Stimulated activated CD8-positive, alpha-beta memory T cell treated with anti-CD3 and anti-CD28 coated beads, Interleukin-4, amount 100 ng/mL, for 4 hours (primary cell): ENCODE measurements at regions not wholly inside any gene's neighbourhood (a gene's known extent, or its start where the extent isn't known, plus 50 kb on each side); places are given as distances from the start of the nearest gene placed in this dataset.
"Not testable (repeated sequence)": the region's sequence is repeated elsewhere in the genome, so short reads cannot be mapped to it uniquely, and the experiment has no call there.

Experiments used
- DNase-seq, 2 donors: peaks; one replicate each; pipeline ENCODE4 v3.0.0-alpha.2; 2020; ENCODE audit warnings: low read depth in 2 of 2, low spot score in 1 of 2

- no peak for DNase-seq
Measured at GRCh38 chr6:167689278-167689677, 137.4 kb upstream of the AFDN start.

- no peak for DNase-seq
Measured at GRCh38 chr6:167689751-167690150, 137.0 kb upstream of the AFDN start.

- DNase-seq: not testable (repeated sequence)
Measured at GRCh38 chr6:167690167-167690922, 136.4 kb upstream of the AFDN start.

GRCh38 chr6:167690931-167691330, 135.8 kb upstream of the AFDN start:
- DNase-seq: no peak

- DNase-seq: no peak
Measured at GRCh38 chr6:167691533-167692312, 135.0 kb upstream of the AFDN start.

- not testable (repeated sequence) for DNase-seq
Measured at GRCh38 chr6:167693478-167693877, 133.2 kb upstream of the AFDN start.

GRCh38 chr6:167695831-167696230, 130.9 kb upstream of the AFDN start:
- DNase-seq: no peak

- no peak for DNase-seq
Measured at GRCh38 chr6:167696296-167696695, 130.4 kb upstream of the AFDN start.

GRCh38 chr6:167697316-167697715, 129.4 kb upstream of the AFDN start:
- no peak for DNase-seq

- no peak for DNase-seq
Measured at GRCh38 chr6:167698540-167698939, 128.2 kb upstream of the AFDN start.

GRCh38 chr6:167699141-167699931, 127.4 kb upstream of the AFDN start:
- peak in 1 of 2 donors; percentile 22 for DNase-seq

- DNase-seq: no peak
Measured at GRCh38 chr6:167700199-167700598, 126.5 kb upstream of the AFDN start.

- no peak for DNase-seq
Measured at GRCh38 chr6:167701010-167701409, 125.7 kb upstream of the AFDN start.

- no peak for DNase-seq
Measured at GRCh38 chr6:167702241-167702827, 124.4 kb upstream of the AFDN start.

GRCh38 chr6:167703347-167703746, 123.4 kb upstream of the AFDN start:
- no peak for DNase-seq

GRCh38 chr6:167703781-167704180, 122.9 kb upstream of the AFDN start:
- no peak for DNase-seq

- no peak for DNase-seq
Measured at GRCh38 chr6:167704396-167704901, 122.3 kb upstream of the AFDN start.

GRCh38 chr6:167705211-167705750, 121.4 kb upstream of the AFDN start:
- no peak for DNase-seq

GRCh38 chr6:167706313-167707109, 120.2 kb upstream of the AFDN start:
- DNase-seq: peak; percentile 29 to 30
